ENCODE measurements at regions not wholly inside any gene's neighbourhood (a gene's known extent, or its start where the extent isn't known, plus 50 kb on each side); places are given as distances from the start of the nearest gene placed in this dataset.
A peak's percentile ranks its signal among the peaks of the same experiment; 100 is the strongest.

DNA sequence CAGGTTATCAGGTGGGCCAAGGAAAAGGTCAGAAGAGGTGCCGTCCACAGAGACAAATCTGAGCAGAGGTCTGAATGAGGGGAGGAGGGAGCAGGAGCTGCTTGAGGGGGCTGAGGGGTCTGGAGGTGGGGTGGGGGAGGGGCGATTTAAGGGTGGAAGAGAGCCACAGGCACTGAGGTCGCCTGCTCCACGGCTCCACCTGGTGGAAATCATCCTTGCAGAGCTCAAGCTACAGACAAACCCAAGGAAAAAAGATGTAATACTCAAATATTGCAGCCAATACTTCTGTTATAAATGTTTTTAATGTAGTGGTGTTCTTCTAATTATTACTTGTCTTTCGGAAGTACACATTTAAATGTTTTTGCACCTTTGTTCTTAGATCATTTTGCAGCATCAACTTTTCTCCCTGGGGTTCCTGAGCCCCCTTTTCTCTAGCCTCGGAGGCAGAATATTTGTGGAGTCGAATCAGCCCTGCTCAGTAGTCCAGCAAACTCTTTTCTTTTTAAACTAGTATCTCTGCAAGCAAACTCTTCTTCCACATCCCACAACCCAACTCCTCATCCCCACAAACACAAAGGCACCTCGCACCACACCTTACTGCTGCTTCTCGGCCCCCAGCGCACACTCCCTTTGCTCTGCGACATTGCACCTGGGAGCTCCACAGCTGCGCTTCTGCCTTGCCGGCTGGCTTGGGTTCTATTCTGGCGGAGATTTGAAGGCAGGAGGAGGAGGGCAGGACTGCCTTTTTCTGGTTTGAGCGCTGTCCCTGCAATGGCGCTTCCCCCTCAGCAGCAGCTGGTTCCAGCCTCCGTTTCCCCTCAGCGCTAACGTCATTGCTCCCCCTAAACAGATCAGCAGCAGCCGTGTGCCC lies 51.0 kb upstream of the TFAP2A start:
- DNase-seq, result peak; percentile 16
